ACC112 (cell line): ENCODE measurements at regions not wholly inside any gene's neighbourhood (a gene's known extent, or its start where the extent isn't known, plus 50 kb on each side); places are given as distances from the start of the nearest gene placed in this dataset.

Experiments used
- H2AFZ ChIP-seq: fragments of 200-600 bp; sonication (generic); one replicate; pipeline ENCODE4 v1.6.0; 2017; ENCODE audit warnings: antibody characterized with exemption, low read length; ENCODE audit not compliant: unreplicated experiment
- H3K27ac ChIP-seq: fragments of 200-600 bp; sonication (generic); 2 replicates; pipeline ENCODE4 v1.5.1; 2014; ENCODE audit warnings: low read depth, mild to moderate bottlenecking, antibody characterized with exemption, low read length, moderate library complexity
- H3K27me3 ChIP-seq: fragments of 200-600 bp; sonication (generic); 2 replicates; pipeline ENCODE4 v1.6.1; 2014; ENCODE audit warnings: mild to moderate bottlenecking, antibody characterized with exemption, low read length, moderate library complexity, mixed read lengths; ENCODE audit not compliant: insufficient read depth
- H3K36me3 ChIP-seq: fragments of 200-600 bp; sonication (generic); 2 replicates; pipeline ENCODE4 v1.6.1; 2016; ENCODE audit warnings: mild to moderate bottlenecking, antibody characterized with exemption, low read length, moderate library complexity, mixed read lengths; ENCODE audit not compliant: insufficient read depth
- H3K4me1 ChIP-seq: fragments of 200-600 bp; sonication (generic); one replicate; pipeline ENCODE4 v1.6.1; 2016; ENCODE audit warnings: low read length, mixed read lengths; ENCODE audit not compliant: insufficient read depth, unreplicated experiment, control insufficient read depth
- H3K4me3 ChIP-seq: fragments of 200-600 bp; sonication (generic); 2 replicates; pipeline ENCODE4 v1.5.1; 2014; ENCODE audit warnings: mild to moderate bottlenecking, low read depth, low read length
- H3K79me2 ChIP-seq: fragments of 200-600 bp; sonication (generic); one replicate; pipeline ENCODE4 v1.6.0; 2016; ENCODE audit warnings: low read length; ENCODE audit not compliant: control insufficient read depth, unreplicated experiment, insufficient read depth

DNA sequence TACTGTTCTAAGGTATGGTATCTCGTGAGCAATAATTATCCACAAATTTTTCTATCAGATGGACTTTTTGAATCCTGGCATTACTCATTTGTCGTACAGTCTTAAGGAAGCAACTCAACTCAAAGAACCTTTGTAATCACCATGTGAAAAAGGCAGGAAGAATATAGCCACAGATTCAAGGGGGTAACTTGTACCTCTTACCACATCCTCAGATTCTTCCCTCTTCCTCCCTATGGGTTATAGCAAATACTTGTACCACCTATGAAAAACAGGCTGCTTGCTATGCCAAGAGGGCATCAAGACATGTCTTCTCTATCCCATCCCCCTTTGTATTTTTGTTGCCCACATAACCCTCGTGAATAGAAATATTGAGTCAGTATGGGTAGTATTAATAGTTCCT is 616.6 kb upstream of the USP24 start:
- Histone ChIP-seq H3K4me1 (peaks cover 11% of the 10 kb centered on the region), H3K79me2 (no peaks in the 10 kb centered on the region), H3K27me3 (no peaks in the 10 kb centered on the region), H3K4me3 (no peak overlapping the region), H3K36me3 (no peaks in the 10 kb centered on the region), H3K27ac (no peak overlapping the region), H2AFZ (no peak overlapping the region)

DNA sequence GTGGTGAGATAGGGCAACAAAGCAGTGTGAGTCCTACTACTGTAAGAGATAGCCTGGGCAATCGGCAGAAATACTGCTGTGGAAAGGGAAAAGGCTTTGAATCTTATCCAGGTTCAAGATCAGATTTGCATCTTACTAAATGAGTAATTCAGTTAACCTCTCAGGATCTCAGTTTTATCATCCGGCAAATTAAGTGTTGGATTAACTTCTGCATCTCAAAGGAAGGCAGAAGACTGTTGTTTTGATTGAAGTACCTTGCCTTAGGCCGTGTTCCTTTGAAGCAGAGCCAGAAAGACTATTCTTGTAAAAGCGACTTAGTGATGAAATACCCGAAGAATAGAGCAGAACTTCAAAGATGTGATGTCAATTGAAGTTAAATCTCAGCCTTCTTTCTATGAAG is 612.9 kb upstream of the USP24 start:
- Histone ChIP-seq H2AFZ (no peak overlapping the region), H3K27ac (peak overlapping the region; percentile 65), H3K36me3 (no peaks in the 10 kb centered on the region), H3K27me3 (no peaks in the 10 kb centered on the region), H3K4me1 (peaks cover 23% of the 10 kb centered on the region), H3K79me2 (no peaks in the 10 kb centered on the region), H3K4me3 (no peak overlapping the region)

GRCh38 chr1:55827350-55827749 is 612.2 kb upstream of the USP24 start:
- Histone ChIP-seq H2AFZ (no peak overlapping the region), H3K36me3 (no peaks in the 10 kb centered on the region), H3K27ac (peak overlapping the region; percentile 65), H3K27me3 (no peaks in the 10 kb centered on the region), H3K4me1 (peaks cover 23% of the 10 kb centered on the region), H3K79me2 (no peaks in the 10 kb centered on the region), H3K4me3 (no peak overlapping the region; the same call in 1 of the 2 replicates)

DNA sequence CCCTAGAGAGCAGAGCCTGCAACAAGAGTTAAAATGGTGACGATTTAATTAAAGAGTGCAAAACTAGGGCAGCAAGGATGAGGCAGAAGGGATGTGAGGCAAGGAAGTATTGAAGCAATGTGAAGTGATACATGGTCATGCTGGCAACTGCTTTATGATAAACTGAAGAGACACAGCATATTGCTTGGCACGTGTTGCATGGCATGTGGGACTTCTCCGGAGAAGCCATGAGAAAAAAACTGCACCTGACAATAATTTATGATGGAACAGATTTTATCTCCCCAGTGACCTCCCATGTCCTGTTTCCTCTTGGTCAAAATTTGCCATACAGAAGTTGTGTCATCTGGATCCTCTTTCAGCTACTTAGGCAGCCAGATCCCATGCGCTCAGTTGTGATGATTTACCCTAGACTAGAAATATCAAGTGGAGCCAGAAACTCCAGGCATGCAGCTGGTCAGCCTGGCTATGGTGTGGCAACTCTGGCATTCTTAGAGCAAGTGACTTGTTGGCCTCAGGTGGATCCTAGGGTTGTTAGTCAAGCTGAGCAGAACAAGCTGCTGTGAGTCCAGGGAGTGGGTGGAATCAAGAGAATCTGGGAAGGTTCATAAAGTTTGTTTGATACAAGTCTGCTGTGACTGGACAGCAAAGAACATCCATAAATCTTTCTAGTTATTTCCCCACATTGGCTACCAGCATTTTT is 611.4 kb upstream of the USP24 start:
- Histone ChIP-seq H3K36me3 (no peaks in the 10 kb centered on the region), H3K4me1 (peaks cover 23% of the 10 kb centered on the region), H3K27me3 (no peaks in the 10 kb centered on the region), H2AFZ (no peak overlapping the region), H3K79me2 (no peaks in the 10 kb centered on the region), H3K4me3 (no peak overlapping the region), H3K27ac (peak overlapping the region; percentile 45)

DNA sequence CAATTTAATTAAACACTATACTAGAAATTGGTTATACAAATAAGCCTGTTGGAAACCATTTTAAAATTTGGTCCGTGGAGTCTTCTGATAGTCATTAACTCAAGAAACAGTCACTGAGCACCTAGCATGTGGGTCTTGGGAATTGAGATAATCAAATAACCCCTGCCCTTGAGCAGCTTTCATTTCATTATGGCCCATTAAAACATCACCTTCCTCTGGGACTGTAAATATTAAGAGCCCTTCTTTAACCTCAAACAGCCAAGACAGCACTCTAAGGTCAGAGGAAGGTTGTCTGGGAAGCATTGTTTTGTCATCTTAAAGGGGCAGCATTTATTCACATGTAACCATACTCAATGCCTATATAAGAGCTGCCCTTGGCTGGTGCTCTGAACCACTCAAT is 610.3 kb upstream of the USP24 start:
- Histone ChIP-seq H3K27ac (no peak overlapping the region), H3K4me1 (peaks cover 23% of the 10 kb centered on the region), H3K36me3 (no peaks in the 10 kb centered on the region), H2AFZ (peak overlapping the region; percentile 61), H3K27me3 (no peaks in the 10 kb centered on the region), H3K4me3 (no peak overlapping the region), H3K79me2 (no peaks in the 10 kb centered on the region)

- Histone ChIP-seq H3K4me1 (peaks cover 23% of the 10 kb centered on the region), H3K27me3 (no peaks in the 10 kb centered on the region), H2AFZ (no peak overlapping the region), H3K79me2 (no peaks in the 10 kb centered on the region), H3K27ac (no peak overlapping the region), H3K4me3 (no peak overlapping the region), H3K36me3 (no peaks in the 10 kb centered on the region)
Observed at GRCh38 chr1:55824251-55824640, 609.1 kb upstream of the USP24 start.

DNA sequence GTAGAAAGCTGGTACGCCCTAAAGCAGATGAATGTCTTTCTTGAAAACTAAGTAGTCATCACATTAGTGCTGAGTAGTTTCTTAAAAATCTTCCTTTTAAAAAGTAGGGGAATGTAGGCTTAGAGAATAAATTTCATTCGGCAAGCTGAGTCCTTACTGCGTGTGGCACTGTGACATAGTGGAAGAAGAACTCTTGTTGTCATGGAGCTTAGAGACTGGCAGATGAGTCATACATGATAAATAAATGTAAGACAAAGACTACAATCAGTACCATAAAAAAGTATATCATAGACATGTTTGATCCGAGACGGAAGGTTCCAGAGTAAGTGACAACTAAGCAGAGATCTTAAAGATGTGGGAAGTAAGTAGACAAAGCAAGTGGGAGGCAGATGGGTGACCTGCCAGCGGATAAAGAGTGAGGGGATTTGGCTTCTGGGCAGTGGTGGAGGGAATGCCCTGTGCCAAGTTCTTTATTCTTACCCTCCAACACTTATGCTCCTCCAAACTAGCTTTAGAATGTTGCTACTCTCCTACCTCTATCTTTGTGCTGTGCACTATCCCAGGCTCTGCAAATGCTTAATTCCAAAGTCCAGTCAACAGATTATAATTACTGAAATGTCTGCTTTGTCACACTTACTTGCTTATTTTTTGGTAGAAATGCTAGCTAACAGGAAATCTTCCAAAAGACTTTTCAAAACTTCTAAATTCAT is 608.5 kb upstream of the USP24 start:
- Histone ChIP-seq H3K36me3 (no peaks in the 10 kb centered on the region), H3K79me2 (no peaks in the 10 kb centered on the region), H3K4me3 (no peak overlapping the region), H3K27me3 (no peaks in the 10 kb centered on the region), H2AFZ (no peak overlapping the region), H3K27ac (no peak overlapping the region), H3K4me1 (peaks cover 23% of the 10 kb centered on the region)

GRCh38 chr1:55822891-55823290 is 607.7 kb upstream of the USP24 start:
- H3K27ac ChIP-seq = no peak overlapping the region
- H2AFZ ChIP-seq = no peak overlapping the region
- no peaks in the 10 kb centered on the region for H3K36me3 ChIP-seq
- H3K79me2 ChIP-seq = no peaks in the 10 kb centered on the region
- H3K4me1 ChIP-seq = peaks cover 22% of the 10 kb centered on the region
- no peaks in the 10 kb centered on the region for H3K27me3 ChIP-seq
- no peak overlapping the region for H3K4me3 ChIP-seq

- Histone ChIP-seq H3K4me3 (no peak overlapping the region), H3K4me1 (peaks cover 9% of the 10 kb centered on the region), H3K27ac (no peak overlapping the region), H3K36me3 (no peaks in the 10 kb centered on the region), H3K79me2 (no peaks in the 10 kb centered on the region), H2AFZ (no peak overlapping the region), H3K27me3 (no peaks in the 10 kb centered on the region)
Observed at GRCh38 chr1:55821234-55821633, 606.1 kb upstream of the USP24 start.

GRCh38 chr1:55820501-55820900 is 605.3 kb upstream of the USP24 start:
- no peak overlapping the region for H3K27ac ChIP-seq
- no peaks in the 10 kb centered on the region for H3K79me2 ChIP-seq
- H3K36me3 ChIP-seq = no peaks in the 10 kb centered on the region
- H3K4me3 ChIP-seq = no peak overlapping the region
- no peaks in the 10 kb centered on the region for H3K27me3 ChIP-seq
- H3K4me1 ChIP-seq = peaks cover 9% of the 10 kb centered on the region
- H2AFZ ChIP-seq = no peak overlapping the region

- Histone ChIP-seq H3K27me3 (no peaks in the 10 kb centered on the region), H3K79me2 (no peaks in the 10 kb centered on the region), H3K36me3 (no peaks in the 10 kb centered on the region), H2AFZ (no peak overlapping the region), H3K4me3 (no peak overlapping the region), H3K4me1 (peaks cover 9% of the 10 kb centered on the region), H3K27ac (no peak overlapping the region)
Observed at GRCh38 chr1:55819011-55819410, 603.8 kb upstream of the USP24 start.
